ENCODE measurements at regions not wholly inside any gene's neighbourhood (a gene's known extent, or its start where the extent isn't known, plus 50 kb on each side); places are given as distances from the start of the nearest gene placed in this dataset.

DNA sequence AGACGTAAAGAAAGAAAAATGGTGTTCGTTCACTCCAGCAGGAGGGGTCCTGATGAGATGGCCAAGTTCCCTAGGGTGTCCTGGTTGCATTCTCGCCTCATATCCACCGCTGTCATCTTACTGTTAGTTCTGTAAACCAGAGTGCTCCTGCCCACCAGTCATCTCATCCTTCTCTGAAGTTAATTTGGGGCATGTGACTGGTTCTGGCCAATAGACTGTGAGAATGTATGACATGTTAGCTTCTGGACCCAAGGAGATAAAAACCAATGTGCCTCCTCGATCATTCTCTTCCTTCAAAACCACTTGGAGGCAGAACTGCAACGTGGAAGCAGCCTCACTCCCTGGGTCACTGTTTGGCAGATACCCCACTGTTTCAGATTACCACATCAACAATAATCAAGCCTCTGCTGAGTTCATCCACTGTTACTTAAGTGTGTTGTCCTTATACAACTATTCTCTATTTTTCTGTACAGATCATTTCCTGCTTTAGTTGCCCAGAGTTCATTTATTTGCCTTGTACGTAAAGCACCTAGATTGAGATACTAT is 759.1 kb downstream of the TSN start:
- ChIA-PET POLR2A (no interaction called here), CTCF (no interaction called here)
- H3K9me3 Mint-ChIP-seq (ENCODE audit: insufficient read depth), result no peaks in the 10 kb centered on the region
- H3K4me3 Mint-ChIP-seq, result no peak overlapping the region
- ATAC-seq, result no peak
- DNase-seq, result no peak
- H3K4me1 Mint-ChIP-seq (ENCODE audit: low read depth), result no peaks in the 10 kb centered on the region
- no peaks in the 10 kb centered on the region for H3K36me3 Mint-ChIP-seq (ENCODE audit: low read depth)
- H3K27ac Mint-ChIP-seq, result no peak overlapping the region
- no peaks in the 10 kb centered on the region for H3K27me3 Mint-ChIP-seq (ENCODE audit: low read depth)

GRCh38 chr2:122515731-122516290 is 760.4 kb downstream of the TSN start:
- Mint-ChIP-seq H3K4me3 (no peak overlapping the region), H3K36me3 (ENCODE audit: low read depth) (no peaks in the 10 kb centered on the region), H3K4me1 (ENCODE audit: low read depth) (no peaks in the 10 kb centered on the region), H3K9me3 (ENCODE audit: insufficient read depth) (no peaks in the 10 kb centered on the region), H3K27ac (no peak overlapping the region), H3K27me3 (ENCODE audit: low read depth) (no peaks in the 10 kb centered on the region)
- CTCF ChIA-PET, result no interaction called here
- ATAC-seq, result no peak
- POLR2A ChIA-PET, result no interaction called here
- no peak for DNase-seq

DNA sequence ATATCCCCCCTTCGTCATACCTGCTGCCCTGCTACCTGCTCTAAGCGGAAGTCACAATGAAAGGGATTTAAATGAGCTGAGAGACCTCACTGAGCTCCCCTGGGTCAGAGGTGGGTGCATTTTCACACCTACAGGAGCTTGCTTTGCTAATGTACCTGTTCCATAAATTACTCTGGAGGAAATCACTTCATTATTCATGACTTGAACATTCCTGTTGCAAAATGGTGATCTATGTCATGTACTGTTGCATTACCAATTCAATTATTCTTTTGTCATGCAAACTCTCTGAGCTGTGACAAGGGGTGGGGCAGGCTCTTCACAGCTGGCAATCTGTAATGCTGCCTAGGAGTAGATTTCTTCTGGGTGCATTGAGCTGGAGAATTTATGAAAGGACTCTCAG is 761.3 kb downstream of the TSN start:
- Mint-ChIP-seq H3K9me3 (ENCODE audit: insufficient read depth) (no peaks in the 10 kb centered on the region), H3K27ac (no peak overlapping the region), H3K4me1 (ENCODE audit: low read depth) (no peaks in the 10 kb centered on the region), H3K4me3 (no peak overlapping the region), H3K36me3 (ENCODE audit: low read depth) (no peaks in the 10 kb centered on the region), H3K27me3 (ENCODE audit: low read depth) (no peaks in the 10 kb centered on the region)
- CTCF ChIA-PET, result no interaction called here
- DNase-seq, result no peak
- no peak for ATAC-seq
- POLR2A ChIA-PET, result no interaction called here

DNA sequence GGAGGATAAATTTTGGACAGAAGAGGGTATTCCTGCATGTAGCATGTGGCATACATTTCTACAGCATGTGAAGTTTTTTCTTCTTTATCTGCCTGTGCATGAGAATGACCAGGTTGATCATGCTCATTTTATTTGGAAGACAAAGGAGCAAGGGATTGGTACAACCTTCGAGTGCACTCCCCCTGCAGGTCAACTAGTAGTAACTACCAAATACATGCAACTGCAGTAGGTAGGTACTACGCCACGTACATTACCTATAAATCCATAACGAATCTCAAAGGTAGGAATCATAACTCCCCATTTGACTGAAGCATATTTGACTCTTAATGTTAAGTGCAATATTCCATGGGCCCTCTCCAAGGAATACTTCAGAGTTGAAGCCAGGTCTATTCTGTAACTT is 763.9 kb downstream of the TSN start:
- ATAC-seq (no peak), DNase-seq (no peak)
- Mint-ChIP-seq H3K36me3 (ENCODE audit: low read depth) (no peaks in the 10 kb centered on the region), H3K9me3 (ENCODE audit: insufficient read depth) (no peaks in the 10 kb centered on the region), H3K4me3 (no peak overlapping the region), H3K27ac (no peak overlapping the region), H3K4me1 (ENCODE audit: low read depth) (no peaks in the 10 kb centered on the region), H3K27me3 (ENCODE audit: low read depth) (no peaks in the 10 kb centered on the region)
- ChIA-PET POLR2A (no interaction called here), CTCF (no interaction called here)

- POLR2A ChIA-PET, result no interaction called here
- Mint-ChIP-seq H3K9me3 (ENCODE audit: insufficient read depth) (no peaks in the 10 kb centered on the region), H3K4me1 (ENCODE audit: low read depth) (no peaks in the 10 kb centered on the region), H3K27ac (no peak overlapping the region), H3K27me3 (ENCODE audit: low read depth) (no peaks in the 10 kb centered on the region), H3K4me3 (no peak overlapping the region), H3K36me3 (ENCODE audit: low read depth) (no peaks in the 10 kb centered on the region)
- DNase-seq (no peak), ATAC-seq (no peak)
- CTCF ChIA-PET, result no interaction called here
Observed at GRCh38 chr2:122519821-122520611, 764.6 kb downstream of the TSN start.

GRCh38 chr2:122523143-122523542 is 767.7 kb downstream of the TSN start:
- no peaks in the 10 kb centered on the region for H3K4me1 Mint-ChIP-seq (ENCODE audit: low read depth)
- POLR2A ChIA-PET, result no interaction called here

DNA sequence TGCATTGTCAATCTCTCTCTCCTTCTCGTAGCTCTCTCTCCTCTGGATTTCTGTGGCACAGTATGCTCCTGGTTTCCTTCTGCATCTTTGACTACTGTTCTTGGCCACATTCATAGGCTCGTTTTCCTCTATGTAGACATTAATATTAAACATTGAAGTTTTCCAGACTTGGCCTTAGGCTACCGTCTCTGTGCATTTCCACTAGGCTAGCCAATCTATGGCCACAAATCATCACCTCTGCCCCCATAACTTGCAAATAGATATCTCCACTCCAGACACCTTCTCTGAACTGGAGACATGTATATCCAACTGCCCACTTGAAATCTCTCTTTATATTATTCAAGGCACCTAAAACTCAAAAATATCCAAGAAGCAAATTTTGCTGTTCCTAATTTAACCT is 768.5 kb downstream of the TSN start:
- H3K27ac Mint-ChIP-seq, result no peak overlapping the region
- ChIA-PET CTCF (no interaction called here), POLR2A (no interaction called here)
- H3K9me3 Mint-ChIP-seq (ENCODE audit: insufficient read depth), result no peaks in the 10 kb centered on the region
- H3K27me3 Mint-ChIP-seq (ENCODE audit: low read depth), result no peaks in the 10 kb centered on the region
- no peak overlapping the region for H3K4me3 Mint-ChIP-seq
- H3K36me3 Mint-ChIP-seq (ENCODE audit: low read depth), result no peaks in the 10 kb centered on the region
- DNase-seq (no peak), ATAC-seq (no peak)
- H3K4me1 Mint-ChIP-seq (ENCODE audit: low read depth), result no peaks in the 10 kb centered on the region

More at GRCh38 chr2:122523143-122523542, 767.7 kb downstream of the TSN start:
- no peak overlapping the region for H3K27ac Mint-ChIP-seq
- ATAC-seq (no peak), DNase-seq (no peak)
- CTCF ChIA-PET, result no interaction called here
- no peak overlapping the region for H3K4me3 Mint-ChIP-seq
- no peaks in the 10 kb centered on the region for H3K9me3 Mint-ChIP-seq (ENCODE audit: insufficient read depth)
- H3K36me3 Mint-ChIP-seq (ENCODE audit: low read depth), result no peaks in the 10 kb centered on the region
- no peaks in the 10 kb centered on the region for H3K27me3 Mint-ChIP-seq (ENCODE audit: low read depth)

- Mint-ChIP-seq H3K36me3 (ENCODE audit: low read depth) (no peaks in the 10 kb centered on the region), H3K4me1 (ENCODE audit: low read depth) (no peaks in the 10 kb centered on the region), H3K4me3 (no peak overlapping the region), H3K27ac (no peak overlapping the region), H3K27me3 (ENCODE audit: low read depth) (no peaks in the 10 kb centered on the region), H3K9me3 (ENCODE audit: insufficient read depth) (no peaks in the 10 kb centered on the region)
- CTCF ChIA-PET, result no interaction called here
- POLR2A ChIA-PET, result no interaction called here
- DNase-seq (no peak), ATAC-seq (no peak)
Observed at GRCh38 chr2:122525336-122525735, 769.9 kb downstream of the TSN start.

- no peak for DNase-seq
- ChIA-PET CTCF (no interaction called here), POLR2A (no interaction called here)
- ATAC-seq, result no peak
- H3K4me3 Mint-ChIP-seq, result no peak overlapping the region
- no peaks in the 10 kb centered on the region for H3K36me3 Mint-ChIP-seq (ENCODE audit: low read depth)
- no peak overlapping the region for H3K27ac Mint-ChIP-seq
- H3K9me3 Mint-ChIP-seq (ENCODE audit: insufficient read depth), result no peaks in the 10 kb centered on the region
- H3K27me3 Mint-ChIP-seq (ENCODE audit: low read depth), result no peaks in the 10 kb centered on the region
- no peaks in the 10 kb centered on the region for H3K4me1 Mint-ChIP-seq (ENCODE audit: low read depth)
Observed at GRCh38 chr2:122528061-122528460, 772.6 kb downstream of the TSN start.

- Mint-ChIP-seq H3K27me3 (ENCODE audit: low read depth) (no peaks in the 10 kb centered on the region), H3K4me3 (no peak overlapping the region), H3K4me1 (ENCODE audit: low read depth) (no peaks in the 10 kb centered on the region), H3K9me3 (ENCODE audit: insufficient read depth) (no peaks in the 10 kb centered on the region), H3K27ac (no peak overlapping the region), H3K36me3 (ENCODE audit: low read depth) (no peaks in the 10 kb centered on the region)
- ChIA-PET CTCF (no interaction called here), POLR2A (no interaction called here)
- ATAC-seq (no peak), DNase-seq (no peak)
Observed at GRCh38 chr2:122528958-122529705, 773.7 kb downstream of the TSN start.

DNA sequence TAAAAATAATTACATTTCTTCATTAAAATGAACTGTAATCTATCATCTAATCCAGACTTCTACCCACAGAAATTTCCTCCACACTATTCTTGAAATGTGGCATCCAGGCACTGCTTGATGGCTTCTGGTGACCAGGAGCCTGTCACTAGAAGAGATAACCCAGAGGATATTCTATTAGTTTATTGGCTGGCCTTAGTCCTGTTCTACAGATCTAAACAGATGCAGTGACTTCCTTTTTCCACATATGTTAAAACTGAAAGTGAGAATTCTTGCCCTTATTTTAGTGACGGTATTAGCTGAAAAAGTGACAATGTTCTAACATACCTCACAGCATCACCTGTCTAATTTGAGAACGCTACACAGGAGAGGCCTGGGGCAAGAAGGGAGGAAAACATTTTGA is 775.4 kb downstream of the TSN start:
- H3K36me3 Mint-ChIP-seq (ENCODE audit: low read depth), result no peaks in the 10 kb centered on the region
- POLR2A ChIA-PET, result no interaction called here
- H3K9me3 Mint-ChIP-seq (ENCODE audit: insufficient read depth), result no peaks in the 10 kb centered on the region
- no peaks in the 10 kb centered on the region for H3K27me3 Mint-ChIP-seq (ENCODE audit: low read depth)
- CTCF ChIA-PET, result no interaction called here
- no peak overlapping the region for H3K27ac Mint-ChIP-seq
- no peak overlapping the region for H3K4me3 Mint-ChIP-seq
- DNase-seq (no peak), ATAC-seq (no peak)
- no peaks in the 10 kb centered on the region for H3K4me1 Mint-ChIP-seq (ENCODE audit: low read depth)

GRCh38 chr2:122531290-122532071 is 776.0 kb downstream of the TSN start:
- CTCF ChIA-PET, result no interaction called here
- ATAC-seq, result no peak
- no peaks in the 10 kb centered on the region for H3K4me1 Mint-ChIP-seq (ENCODE audit: low read depth)

More at GRCh38 chr2:122531290-122532071, 776.0 kb downstream of the TSN start:
- Mint-ChIP-seq H3K9me3 (ENCODE audit: insufficient read depth) (no peaks in the 10 kb centered on the region), H3K27ac (no peak overlapping the region), H3K27me3 (ENCODE audit: low read depth) (no peaks in the 10 kb centered on the region), H3K4me3 (no peak overlapping the region), H3K36me3 (ENCODE audit: low read depth) (no peaks in the 10 kb centered on the region)
- DNase-seq, result no peak
- POLR2A ChIA-PET, result no interaction called here

All from activated CD8-positive, alpha-beta T cell treated with anti-CD3 and anti-CD28 coated beads, Interleukin-2, amount 10 ng/mL, durations not matched to agents 7 days and 5 days (primary cell).